GM23338 (cell line): ENCODE measurements at regions not wholly inside any gene's neighbourhood (a gene's known extent, or its start where the extent isn't known, plus 50 kb on each side); places are given as distances from the start of the nearest gene placed in this dataset.

Experiments used
- CREB1 ChIP-seq: fragments of 250-450 bp; sonication (Bioruptor Pico); IDR thresholded peaks from 2 replicates; pipeline ENCODE4 v1.5.0; 2020; ENCODE audit warnings: low read depth, mild to moderate bottlenecking, moderate library complexity
- CTCF ChIP-seq, 2 experiments: fragments of 200-600 bp in 1 of 2; sonication (generic) in 1 of 2; conservative IDR thresholded peaks; 2 replicates each; pipeline versions ENCODE4 v1.5.1 to v1.6.1; 2016 to 2017; ENCODE audit warnings: antibody characterized with exemption in 2 of 2, low read depth in 2 of 2, mild to moderate bottlenecking in 2 of 2, moderate library complexity in 1 of 2
- ETS1 ChIP-seq: IDR thresholded peaks from 2 replicates; pipeline ENCODE4 v1.6.1; 2016; ENCODE audit warnings: antibody characterized with exemption
- EZH2 ChIP-seq: fragments of 200-600 bp; sonication (generic); IDR thresholded peaks from one replicate; pipeline ENCODE4 v1.8.0; 2017; ENCODE audit warnings: antibody characterized with exemption, mild to moderate bottlenecking, low read depth; ENCODE audit not compliant: unreplicated experiment
- EZH2phosphoT487 ChIP-seq: fragments of 200-600 bp; sonication (generic); IDR thresholded peaks from one replicate; pipeline ENCODE4 v1.8.1; 2018; ENCODE audit warnings: antibody characterized with exemption; ENCODE audit not compliant: unreplicated experiment
- POLR2AphosphoS5 ChIP-seq: IDR thresholded peaks from 2 replicates; pipeline ENCODE4 v1.6.1; 2016; ENCODE audit warnings: antibody characterized with exemption, low read depth
- REST ChIP-seq: IDR thresholded peaks from one replicate; pipeline ENCODE4 v1.6.1; 2018; ENCODE audit warnings: antibody characterized with exemption; ENCODE audit not compliant: unreplicated experiment

GRCh38 chr6:121660277-121660676 lies 224.8 kb downstream of the GJA1 start:
- no peak for TF ChIP-seq EZH2
- no peak for TF ChIP-seq CTCF (conservative IDR thresholded peaks at IDR 0.05; ENCODE audit: low read depth in 2 of 2)
- TF ChIP-seq POLR2AphosphoS5: no peak
- no peak for TF ChIP-seq REST
- no peak for TF ChIP-seq CREB1 (CRISPR knock-in tag)
- no peak for TF ChIP-seq ETS1
- TF ChIP-seq EZH2phosphoT487: no peak
